BLaER1 treated with 17β-estradiol and CSF1 and Interleukin-3, amounts not matched to agents 10 nM and 100 nM (cell line): ENCODE measurements at regions not wholly inside any gene's neighbourhood (a gene's known extent, or its start where the extent isn't known, plus 50 kb on each side); places are given as distances from the start of the nearest gene placed in this dataset.

Experiments used
- H3K27ac ChIP-seq, 11 experiments: shearing (Covaris generic); formaldehyde crosslinking; 2 replicates each; pipeline ENCODE4 v1.8.1; 2022
- H3K27me3 ChIP-seq, 11 experiments: shearing (Covaris generic); formaldehyde crosslinking; 2 replicates each; pipeline ENCODE4 v1.8.1; 2022
- H3K36me3 ChIP-seq, 11 experiments: shearing (Covaris generic); formaldehyde crosslinking; 2 replicates each; pipeline ENCODE4 v1.8.1; 2022
- H3K4me1 ChIP-seq, 10 experiments: shearing (Covaris generic); formaldehyde crosslinking; 2 replicates each; pipeline ENCODE4 v1.8.1; 2022
- H3K4me2 ChIP-seq, 11 experiments: shearing (Covaris generic); formaldehyde crosslinking; 2 replicates each; pipeline ENCODE4 v1.8.1; 2022
- H3K4me3 ChIP-seq, 10 experiments: shearing (Covaris generic); formaldehyde crosslinking; 2 replicates each; pipeline ENCODE4 v1.8.1; 2022
- H3K9ac ChIP-seq, 11 experiments: shearing (Covaris generic); formaldehyde crosslinking; 2 replicates each; pipeline ENCODE4 v1.8.1; 2022
- H3K9me3 ChIP-seq, 11 experiments: shearing (Covaris generic); formaldehyde crosslinking; replicated peaks in 1 of 11; 2 replicates each; pipeline ENCODE4 v1.8.1; 2022
- H4K20me1 ChIP-seq, 11 experiments: shearing (Covaris generic); formaldehyde crosslinking; 2 replicates each; pipeline ENCODE4 v1.8.1; 2022
- Cebpa-rat ChIP-seq, 11 experiments: shearing (Covaris generic); IDR thresholded peaks; 2 replicates each; pipeline ENCODE4 v1.8.1; 2022

DNA sequence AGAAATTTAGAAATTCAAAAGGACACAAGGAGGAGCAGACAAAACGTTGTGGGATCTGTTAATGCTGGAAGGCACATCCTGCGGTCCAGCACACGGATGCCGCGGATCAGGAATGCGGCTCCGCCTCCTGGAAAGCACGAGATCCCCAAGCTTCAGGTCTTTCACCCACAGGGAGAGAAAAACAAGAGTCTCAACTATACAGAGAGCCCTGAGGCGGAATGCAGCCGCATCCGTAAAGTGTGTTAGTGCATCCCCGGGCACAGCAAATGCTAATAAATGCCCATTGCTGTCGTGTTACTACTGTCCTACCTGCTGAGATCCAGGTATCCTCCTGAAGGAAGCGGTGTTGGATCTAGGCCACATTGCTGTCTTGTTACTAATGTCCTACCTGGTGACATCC lies 303.9 kb downstream of the EIPR1 start:
- no peaks in the 10 kb centered on the region for H3K36me3 ChIP-seq
- TF ChIP-seq Cebpa-rat (IDR thresholded peaks at IDR 0.05), result no peak
- H3K4me3 ChIP-seq, result no peak overlapping the region
- no peak overlapping the region for H3K27ac ChIP-seq
- H3K9ac ChIP-seq, result no peak overlapping the region
- peaks cover 0 to 11% (median 4%) of the 10 kb centered on the region in 10 experiments; a peak in 7 of 20 replicates for H3K4me1 ChIP-seq
- no peaks in the 10 kb centered on the region for H3K27me3 ChIP-seq
- peak overlapping the region in 5 of 11 experiments; percentile 6 to 36 (median 27); a peak in 6 of 22 replicates for H3K4me2 ChIP-seq
- H3K9me3 ChIP-seq, result peaks cover 0 to 4% (median 0%) of the 10 kb centered on the region in 11 experiments; a peak in 1 of 22 replicates
- 0 out of 22 replicates have a peak, but pooled peaks cover 0 to 5% (median 0%) of the 10 kb centered on the region in 11 experiments for H4K20me1 ChIP-seq

DNA sequence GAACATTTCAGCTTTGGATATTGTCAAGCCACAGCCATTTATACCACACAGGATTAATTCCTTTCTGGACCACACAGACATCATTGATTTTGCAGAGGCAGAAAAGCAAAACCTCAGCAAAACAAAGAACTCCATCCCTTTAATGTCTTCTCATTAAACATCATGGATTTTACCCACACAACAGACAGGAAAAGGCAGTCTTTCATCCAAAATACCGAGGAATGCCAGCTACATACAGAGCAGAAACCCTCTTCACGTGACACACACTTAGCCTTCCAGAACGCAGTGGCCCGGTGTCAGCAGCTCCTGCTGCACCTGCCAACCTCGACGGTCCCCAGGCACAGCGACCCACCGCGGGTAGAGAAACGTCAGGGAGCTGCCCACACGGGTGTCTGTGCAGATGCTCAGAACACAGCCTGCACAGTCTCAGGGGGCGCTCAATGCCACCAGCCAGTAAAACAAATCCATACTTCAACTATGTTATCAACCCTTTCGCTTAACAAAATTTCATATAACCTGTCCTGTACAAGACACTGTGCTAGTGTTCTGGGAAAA lies 304.5 kb downstream of the EIPR1 start:
- Histone ChIP-seq H3K9me3 (0 out of 22 replicates have a peak, but pooled peaks cover 0 to 1% (median 0%) of the 10 kb centered on the region in 11 experiments), H4K20me1 (0 out of 22 replicates have a peak, but pooled peaks cover 0 to 5% (median 0%) of the 10 kb centered on the region in 11 experiments), H3K9ac (no peak overlapping the region), H3K4me1 (peaks cover 0 to 11% (median 4%) of the 10 kb centered on the region in 10 experiments; a peak in 7 of 20 replicates), H3K36me3 (no peaks in the 10 kb centered on the region), H3K4me3 (no peak overlapping the region), H3K27ac (no peak overlapping the region), H3K27me3 (no peaks in the 10 kb centered on the region), H3K4me2 (peak overlapping the region in 5 of 11 experiments; percentile 6 to 36 (median 27); a peak in 6 of 22 replicates)
- no peak for TF ChIP-seq Cebpa-rat (IDR thresholded peaks at IDR 0.05)

DNA sequence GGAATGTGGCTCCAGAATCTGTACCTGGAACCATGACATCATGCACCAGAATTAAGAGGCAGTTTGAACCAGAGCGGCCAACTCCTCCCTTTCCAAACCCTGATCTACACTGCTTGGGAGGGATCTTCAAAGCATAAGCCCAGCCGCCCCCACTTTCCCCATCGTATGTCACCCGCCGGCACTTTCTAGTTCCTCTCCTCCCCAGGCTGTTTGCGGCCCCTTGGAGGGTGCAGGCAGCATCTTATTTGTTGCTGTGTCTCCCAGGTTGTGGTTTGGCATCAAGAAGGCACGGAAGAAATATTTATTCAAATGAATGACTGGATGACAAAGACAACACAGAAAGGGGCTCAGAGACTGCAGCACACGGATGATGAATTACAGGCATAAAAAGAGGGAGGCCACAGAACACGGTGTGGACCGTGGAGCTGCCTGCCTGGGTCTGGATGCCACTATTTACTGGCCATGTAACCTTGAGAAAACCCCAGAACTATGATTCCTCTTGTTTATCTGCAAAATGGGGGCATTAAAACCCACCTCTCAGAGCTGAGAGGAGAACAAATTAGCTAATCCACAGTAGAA lies 305.8 kb downstream of the EIPR1 start:
- Histone ChIP-seq H3K36me3 (no peaks in the 10 kb centered on the region), H3K9me3 (no peaks in the 10 kb centered on the region), H3K27me3 (no peaks in the 10 kb centered on the region), H3K9ac (no peak overlapping the region), H3K4me2 (no peak overlapping the region), H4K20me1 (0 out of 22 replicates have a peak, but pooled peaks cover 0 to 5% (median 0%) of the 10 kb centered on the region in 11 experiments), H3K27ac (no peak overlapping the region), H3K4me1 (peaks cover 0 to 11% (median 4%) of the 10 kb centered on the region in 10 experiments; a peak in 7 of 20 replicates), H3K4me3 (no peak overlapping the region)
- no peak for TF ChIP-seq Cebpa-rat (IDR thresholded peaks at IDR 0.05)

GRCh38 chr2:3066831-3067230 lies 310.8 kb downstream of the EIPR1 start:
- TF ChIP-seq Cebpa-rat (IDR thresholded peaks at IDR 0.05), result no peak
- Histone ChIP-seq H3K27ac (no peak overlapping the region), H3K4me2 (no peak overlapping the region), H3K4me1 (no peaks in the 10 kb centered on the region), H3K4me3 (no peak overlapping the region), H3K9ac (no peak overlapping the region), H3K9me3 (no peaks in the 10 kb centered on the region), H3K27me3 (no peaks in the 10 kb centered on the region), H3K36me3 (no peaks in the 10 kb centered on the region), H4K20me1 (no peaks in the 10 kb centered on the region)

DNA sequence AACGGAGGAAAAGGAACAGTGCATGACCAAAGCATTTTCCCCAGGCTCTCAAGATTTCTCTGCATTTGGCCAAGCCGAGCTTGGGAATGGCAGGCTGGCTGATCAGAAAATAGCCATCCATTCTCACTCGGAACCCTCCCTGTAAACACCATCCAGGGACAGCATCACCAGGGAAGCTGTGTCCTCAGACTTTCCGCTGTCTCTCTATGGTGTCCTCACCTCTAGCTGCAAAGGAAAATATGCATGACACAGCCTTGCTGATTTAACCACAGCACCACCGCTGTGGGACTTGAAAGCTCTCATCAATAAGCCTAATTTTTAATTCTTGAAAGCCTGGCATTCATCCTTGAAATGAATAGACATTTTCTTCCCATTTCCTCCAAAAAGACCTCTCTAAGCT lies 311.7 kb downstream of the EIPR1 start:
- Histone ChIP-seq H3K27ac (no peak overlapping the region), H3K9me3 (no peaks in the 10 kb centered on the region), H3K36me3 (no peaks in the 10 kb centered on the region), H3K4me3 (no peak overlapping the region), H3K4me1 (no peaks in the 10 kb centered on the region), H4K20me1 (no peaks in the 10 kb centered on the region), H3K9ac (no peak overlapping the region), H3K4me2 (no peak overlapping the region), H3K27me3 (no peaks in the 10 kb centered on the region)
- TF ChIP-seq Cebpa-rat (IDR thresholded peaks at IDR 0.05), result no peak

DNA sequence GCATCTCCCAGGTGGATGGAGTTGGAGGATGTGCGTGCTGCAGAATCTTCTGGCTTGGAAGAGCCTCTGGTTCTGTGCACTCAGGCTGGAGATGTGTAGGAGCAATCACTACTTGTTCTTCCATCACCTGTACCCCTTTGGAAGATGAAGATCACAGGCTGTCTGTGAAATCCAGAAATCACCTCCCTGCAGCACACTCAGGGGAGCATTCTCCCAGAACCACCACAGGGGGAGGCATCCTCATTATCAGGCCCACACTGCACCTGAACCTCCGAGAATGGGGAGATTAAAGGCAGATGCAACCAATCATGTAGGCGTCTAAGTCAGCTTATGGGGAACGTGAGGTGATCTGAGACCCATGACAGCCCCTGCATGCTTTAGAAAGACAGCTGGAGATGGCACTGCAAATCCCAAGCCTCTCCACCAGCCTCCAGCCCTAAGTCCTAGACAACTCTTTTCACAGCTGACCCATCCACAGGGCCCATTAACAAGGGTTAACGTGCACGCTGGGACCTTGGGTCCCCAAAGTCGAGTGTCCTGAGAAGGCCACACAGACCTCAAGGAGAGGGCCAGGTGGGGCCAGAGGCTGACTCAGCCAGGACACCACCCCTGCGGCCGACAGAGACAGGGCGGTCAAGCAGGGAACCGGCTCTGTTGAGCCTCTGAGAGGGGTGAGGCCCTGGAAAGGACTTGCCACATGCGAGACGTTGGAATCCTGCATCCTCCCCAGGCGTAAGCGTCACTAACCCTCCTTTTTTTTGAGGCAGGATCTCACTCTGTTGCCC lies 314.9 kb downstream of the EIPR1 start:
- Histone ChIP-seq H3K4me3 (no peak overlapping the region), H3K4me1 (no peaks in the 10 kb centered on the region; a peak in 1 of 20 replicates), H3K9ac (no peak overlapping the region), H3K4me2 (no peak overlapping the region), H4K20me1 (no peaks in the 10 kb centered on the region), H3K9me3 (no peaks in the 10 kb centered on the region), H3K27me3 (no peaks in the 10 kb centered on the region), H3K27ac (no peak overlapping the region), H3K36me3 (no peaks in the 10 kb centered on the region)
- TF ChIP-seq Cebpa-rat (IDR thresholded peaks at IDR 0.05), result no peak

- H3K27ac ChIP-seq, result no peak overlapping the region
- no peak for TF ChIP-seq Cebpa-rat (IDR thresholded peaks at IDR 0.05)
- H3K36me3 ChIP-seq, result no peaks in the 10 kb centered on the region
- no peak overlapping the region for H3K4me3 ChIP-seq
- H4K20me1 ChIP-seq, result no peaks in the 10 kb centered on the region
- H3K4me2 ChIP-seq, result no peak overlapping the region
- peaks cover 0 to 13% (median 9%) of the 10 kb centered on the region in 10 experiments; a peak in 13 of 20 replicates for H3K4me1 ChIP-seq
- H3K9ac ChIP-seq, result no peak overlapping the region
- peaks cover 0 to 12% (median 0%) of the 10 kb centered on the region in 11 experiments; a peak in 1 of 22 replicates for H3K9me3 ChIP-seq
- H3K27me3 ChIP-seq, result no peaks in the 10 kb centered on the region
These were observed 317.6 kb downstream of the EIPR1 start for GRCh38 chr2:3060049-3060448.

- H3K4me3 ChIP-seq, result no peak overlapping the region
- H3K9ac ChIP-seq, result no peak overlapping the region
- TF ChIP-seq Cebpa-rat (IDR thresholded peaks at IDR 0.05), result no peak
- no peaks in the 10 kb centered on the region for H4K20me1 ChIP-seq
- H3K4me2 ChIP-seq, result no peak overlapping the region
- H3K27ac ChIP-seq, result no peak overlapping the region
- H3K36me3 ChIP-seq, result no peaks in the 10 kb centered on the region
- peaks cover 0 to 13% (median 9%) of the 10 kb centered on the region in 10 experiments; a peak in 13 of 20 replicates for H3K4me1 ChIP-seq
- H3K9me3 ChIP-seq, result peaks cover 0 to 12% (median 0%) of the 10 kb centered on the region in 11 experiments; a peak in 1 of 22 replicates
- H3K27me3 ChIP-seq, result no peaks in the 10 kb centered on the region
These were observed 318.3 kb downstream of the EIPR1 start for GRCh38 chr2:3059141-3059925.
